ENCODE measurements at regions not wholly inside any gene's neighbourhood (a gene's known extent, or its start where the extent isn't known, plus 50 kb on each side); places are given as distances from the start of the nearest gene placed in this dataset.

GRCh38 chr12:126480451-126480850 lies 1415.2 kb downstream of the AACS start:
- TF ChIP-seq TCF12 (IDR thresholded peaks at IDR 0.05; ENCODE audit: low read depth) (no peak), ZBTB7A (IDR thresholded peaks at IDR 0.05; ENCODE audit: low read depth) (no peak), CREB1 (IDR thresholded peaks at IDR 0.05; ENCODE audit: low read depth) (no peak), NFIC (IDR thresholded peaks at IDR 0.05) (no peak), USF1 (IDR thresholded peaks at IDR 0.05) (no peak), EP300 (IDR thresholded peaks at IDR 0.05; ENCODE audit: borderline replicate concordance) (no peak), RAD21 (IDR thresholded peaks at IDR 0.05; ENCODE audit: low read depth) (no peak), EGR1 (IDR thresholded peaks at IDR 0.05) (no peak), MAX (IDR thresholded peaks at IDR 0.05) (no peak), YY1 (IDR thresholded peaks at IDR 0.05; ENCODE audit: low read depth) (no peak), FOXM1 (IDR thresholded peaks at IDR 0.05; ENCODE audit: borderline replicate concordance, low read depth) (no peak), REST (IDR thresholded peaks at IDR 0.05; ENCODE audit: low read depth) (no peak), CEBPB (IDR thresholded peaks at IDR 0.05) (no peak)

GRCh38 chr12:126481688-126482087 lies 1416.5 kb downstream of the AACS start:
- TF ChIP-seq TAF1 (IDR thresholded peaks at IDR 0.05; ENCODE audit: low read depth) (no peak), NFIC (IDR thresholded peaks at IDR 0.05) (no peak), YY1 (IDR thresholded peaks at IDR 0.05; ENCODE audit: low read depth) (no peak), FOXM1 (IDR thresholded peaks at IDR 0.05; ENCODE audit: borderline replicate concordance, low read depth) (no peak), ZBTB7A (IDR thresholded peaks at IDR 0.05; ENCODE audit: low read depth) (no peak), REST (IDR thresholded peaks at IDR 0.05; ENCODE audit: low read depth) (no peak), MAX (IDR thresholded peaks at IDR 0.05) (no peak), CEBPB (IDR thresholded peaks at IDR 0.05) (no peak), RAD21 (IDR thresholded peaks at IDR 0.05; ENCODE audit: low read depth) (no peak), USF1 (IDR thresholded peaks at IDR 0.05) (no peak), TCF12 (IDR thresholded peaks at IDR 0.05; ENCODE audit: low read depth) (no peak)

- TF ChIP-seq TEAD4 (IDR thresholded peaks at IDR 0.05) (no peak), REST (IDR thresholded peaks at IDR 0.05; ENCODE audit: low read depth) (no peak), CEBPB (IDR thresholded peaks at IDR 0.05) (no peak), YY1 (IDR thresholded peaks at IDR 0.05; ENCODE audit: low read depth) (no peak), RAD21 (IDR thresholded peaks at IDR 0.05; ENCODE audit: low read depth) (no peak), EP300 (IDR thresholded peaks at IDR 0.05; ENCODE audit: borderline replicate concordance) (no peak), TAF1 (IDR thresholded peaks at IDR 0.05; ENCODE audit: low read depth) (no peak), NFIC (IDR thresholded peaks at IDR 0.05) (no peak), USF1 (IDR thresholded peaks at IDR 0.05) (no peak), ZBTB7A (IDR thresholded peaks at IDR 0.05; ENCODE audit: low read depth) (no peak), TCF12 (IDR thresholded peaks at IDR 0.05; ENCODE audit: low read depth) (no peak), MAX (IDR thresholded peaks at IDR 0.05) (no peak), CREB1 (IDR thresholded peaks at IDR 0.05; ENCODE audit: low read depth) (no peak), FOXM1 (IDR thresholded peaks at IDR 0.05; ENCODE audit: borderline replicate concordance, low read depth) (no peak), EGR1 (IDR thresholded peaks at IDR 0.05) (no peak)
Observed at GRCh38 chr12:126482238-126482889, 1417.1 kb downstream of the AACS start.
